ENCODE measurements at regions not wholly inside any gene's neighbourhood (a gene's known extent, or its start where the extent isn't known, plus 50 kb on each side); places are given as distances from the start of the nearest gene placed in this dataset.

DNA sequence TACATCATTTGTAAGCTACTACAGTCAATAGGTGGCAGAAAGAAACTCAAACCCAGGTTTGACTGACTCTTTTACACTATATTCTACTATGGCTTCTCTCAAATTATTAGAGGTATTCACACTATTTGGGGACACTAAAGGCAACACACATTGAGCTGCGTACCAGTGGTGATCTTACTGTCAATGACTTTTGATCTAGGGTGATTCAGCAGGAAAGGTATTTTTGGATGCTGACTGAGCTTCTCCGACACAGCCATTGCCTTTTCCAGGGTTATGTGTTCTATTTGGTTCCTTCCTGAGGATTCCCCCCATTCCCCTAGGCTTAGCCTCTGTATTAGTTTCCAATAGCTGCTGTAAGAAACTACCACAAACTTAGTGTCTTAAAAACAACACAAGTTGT, 73.2 kb upstream of the JAK1 start:
- TF ChIP-seq, protein P1, sequence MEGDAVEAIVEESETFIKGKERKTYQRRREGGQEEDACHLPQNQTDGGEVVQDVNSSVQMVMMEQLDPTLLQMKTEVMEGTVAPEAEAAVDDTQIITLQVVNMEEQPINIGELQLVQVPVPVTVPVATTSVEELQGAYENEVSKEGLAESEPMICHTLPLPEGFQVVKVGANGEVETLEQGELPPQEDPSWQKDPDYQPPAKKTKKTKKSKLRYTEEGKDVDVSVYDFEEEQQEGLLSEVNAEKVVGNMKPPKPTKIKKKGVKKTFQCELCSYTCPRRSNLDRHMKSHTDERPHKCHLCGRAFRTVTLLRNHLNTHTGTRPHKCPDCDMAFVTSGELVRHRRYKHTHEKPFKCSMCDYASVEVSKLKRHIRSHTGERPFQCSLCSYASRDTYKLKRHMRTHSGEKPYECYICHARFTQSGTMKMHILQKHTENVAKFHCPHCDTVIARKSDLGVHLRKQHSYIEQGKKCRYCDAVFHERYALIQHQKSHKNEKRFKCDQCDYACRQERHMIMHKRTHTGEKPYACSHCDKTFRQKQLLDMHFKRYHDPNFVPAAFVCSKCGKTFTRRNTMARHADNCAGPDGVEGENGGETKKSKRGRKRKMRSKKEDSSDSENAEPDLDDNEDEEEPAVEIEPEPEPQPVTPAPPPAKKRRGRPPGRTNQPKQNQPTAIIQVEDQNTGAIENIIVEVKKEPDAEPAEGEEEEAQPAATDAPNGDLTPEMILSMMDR (IDR thresholded peaks at IDR 0.05; ENCODE audit: low read length) = no peak
- no peak for TF ChIP-seq EZH2 (IDR thresholded peaks at IDR 0.05; ENCODE audit: borderline replicate concordance, low read length)

Data from OCI-LY1 (cell line).